Activated B cell treated with CpG ODN at 0.5 μM for 24 hours (primary cell): ENCODE measurements at regions not wholly inside any gene's neighbourhood (a gene's known extent, or its start where the extent isn't known, plus 50 kb on each side); places are given as distances from the start of the nearest gene placed in this dataset.

Experiments used
- ATAC-seq: fragments of 200-7000 bp; cut with Tn5 transposase; one replicate; pipeline ENCODE4 v1.10.0; 2021; ENCODE audit warnings: low read depth, mild to moderate bottlenecking, moderate library complexity
- CTCF ChIA-PET: fragments of 350-600 bp; sonication (Branson Sonifier 250); formaldehyde crosslinking; loops from one replicate; lab custom pipeline; 2021; ENCODE audit warnings: antibody characterized with exemption; lab: Charles Lee
- POLR2A ChIA-PET: fragments of 350-600 bp; sonication (Branson Sonifier 250); formaldehyde crosslinking; loops from one replicate; lab custom pipeline; 2021; ENCODE audit warnings: antibody characterized with exemption; lab: Charles Lee
- DNase-seq: peaks from one replicate; pipeline ENCODE4 v3.0.0; 2022
- H3K27ac Mint-ChIP-seq: one replicate; pipeline ENCODE4 v1.8.0; 2020; ENCODE audit warnings: mixed read lengths
- H3K27me3 Mint-ChIP-seq: one replicate; pipeline ENCODE4 v1.8.0; 2021; ENCODE audit warnings: mixed read lengths
- H3K36me3 Mint-ChIP-seq: one replicate; pipeline ENCODE4 v1.8.0; 2021; ENCODE audit warnings: low read depth, mixed read lengths
- H3K4me1 Mint-ChIP-seq: one replicate; pipeline ENCODE4 v1.8.0; 2021; ENCODE audit warnings: mixed read lengths
- H3K4me3 Mint-ChIP-seq: one replicate; pipeline ENCODE4 v1.8.0; 2020; ENCODE audit warnings: mild to moderate bottlenecking, mixed read lengths
- H3K9me3 Mint-ChIP-seq: one replicate; pipeline ENCODE4 v1.8.0; 2020; ENCODE audit warnings: mixed read lengths
- CTCF ChIP-seq: fragments of 200-600 bp; IDR thresholded peaks from one replicate; pipeline ENCODE4 v1.8.0; 2022; ENCODE audit warnings: antibody characterized with exemption, mild to moderate bottlenecking
- intact Hi-C: fragments of 100-400 bp; cut with micrococcal nuclease; formaldehyde crosslinking; loops from one replicate; pipeline ENCODE4 v1.15.1; 2024

- ChIA-PET CTCF (no interaction called here), POLR2A (no interaction called here)
- ATAC-seq (no peak), DNase-seq (no peak)
- intact Hi-C loops: no loop called here
- H3K9me3 Mint-ChIP-seq: peaks cover 2% of the 10 kb centered on the region
- H3K4me1 Mint-ChIP-seq: no peaks in the 10 kb centered on the region
- H3K4me3 Mint-ChIP-seq: no peak overlapping the region
- no peaks in the 10 kb centered on the region for H3K36me3 Mint-ChIP-seq
- no peaks in the 10 kb centered on the region for H3K27me3 Mint-ChIP-seq
- H3K27ac Mint-ChIP-seq: no peak overlapping the region
- no peak for TF ChIP-seq CTCF
Observed at GRCh38 chr1:90273241-90273774, 278.4 kb downstream of the ZNF326 start.

GRCh38 chr1:90262791-90263190, 267.9 kb downstream of the ZNF326 start:
- ATAC-seq (no peak), DNase-seq (no peak)
- intact Hi-C loops: no loop called here
- TF ChIP-seq CTCF: no peak
- no peak overlapping the region for H3K27ac Mint-ChIP-seq
- no peaks in the 10 kb centered on the region for H3K27me3 Mint-ChIP-seq
- H3K9me3 Mint-ChIP-seq: no peaks in the 10 kb centered on the region
- CTCF ChIA-PET: no interaction called here
- no peaks in the 10 kb centered on the region for H3K4me1 Mint-ChIP-seq
- no peaks in the 10 kb centered on the region for H3K36me3 Mint-ChIP-seq
- H3K4me3 Mint-ChIP-seq: no peak overlapping the region
- POLR2A ChIA-PET: no interaction called here

GRCh38 chr1:90262286-90262685, 267.4 kb downstream of the ZNF326 start:
- POLR2A ChIA-PET: no interaction called here
- DNase-seq: no peak
- no peaks in the 10 kb centered on the region for H3K36me3 Mint-ChIP-seq
- no peak overlapping the region for H3K4me3 Mint-ChIP-seq
- no peak for ATAC-seq
- no peaks in the 10 kb centered on the region for H3K4me1 Mint-ChIP-seq
- intact Hi-C loops: no loop called here
- TF ChIP-seq CTCF: no peak
- no peak overlapping the region for H3K27ac Mint-ChIP-seq
- H3K9me3 Mint-ChIP-seq: no peaks in the 10 kb centered on the region
- no peaks in the 10 kb centered on the region for H3K27me3 Mint-ChIP-seq
- CTCF ChIA-PET: no interaction called here

- Mint-ChIP-seq H3K4me3 (no peak overlapping the region), H3K4me1 (no peaks in the 10 kb centered on the region), H3K9me3 (peaks cover 6% of the 10 kb centered on the region), H3K36me3 (no peaks in the 10 kb centered on the region), H3K27me3 (peaks cover 6% of the 10 kb centered on the region), H3K27ac (no peak overlapping the region)
- DNase-seq: no peak
- ChIA-PET CTCF (no interaction called here), POLR2A (no interaction called here)
- ATAC-seq: no peak
- TF ChIP-seq CTCF: no peak
- intact Hi-C loops: no loop called here
Observed at GRCh38 chr1:90246069-90246468, 251.2 kb downstream of the ZNF326 start.

GRCh38 chr1:90236493-90236892, 241.6 kb downstream of the ZNF326 start:
- ChIA-PET POLR2A (no interaction called here), CTCF (no interaction called here)
- intact Hi-C loops: no loop called here
- H3K4me1 Mint-ChIP-seq: no peaks in the 10 kb centered on the region
- ATAC-seq: no peak
- H3K36me3 Mint-ChIP-seq: no peaks in the 10 kb centered on the region
- no peak overlapping the region for H3K27ac Mint-ChIP-seq
- no peak overlapping the region for H3K4me3 Mint-ChIP-seq
- no peak for DNase-seq
- peaks cover 3% of the 10 kb centered on the region for H3K9me3 Mint-ChIP-seq
- H3K27me3 Mint-ChIP-seq: no peaks in the 10 kb centered on the region
- TF ChIP-seq CTCF: no peak
